Body of pancreas (tissue), 4 donors: ENCODE measurements at regions not wholly inside any gene's neighbourhood (a gene's known extent, or its start where the extent isn't known, plus 50 kb on each side); places are given as distances from the start of the nearest gene placed in this dataset.

Source experiments
- ATAC-seq: fragments of 150-250 bp; one replicate; pipeline ENCODE4 v1.9.1; 2016
- DNase-seq, 4 donors: peaks; one replicate each; pipeline ENCODE4 v3.0.0-alpha.2; 2019
- H3K27ac ChIP-seq, 4 donors: fragments of 200-600 bp; sonication (generic); 1 replicate in 3 of 4; 2 replicates in 1 of 4; pipeline versions ENCODE4 v1.5.1 to v1.6.1; 2016 to 2019; ENCODE audit warnings: mild to moderate bottlenecking in 1 of 4, mixed read lengths in 1 of 4, moderate library complexity in 1 of 4
- H3K27me3 ChIP-seq, 2 donors: fragments of 200-600 bp; sonication (generic); one replicate each; pipeline ENCODE4 v1.6.0; 2016; ENCODE audit warnings: mild to moderate bottlenecking in 1 of 2
- H3K36me3 ChIP-seq, 2 donors: fragments of 200-600 bp; sonication (generic); replicated peaks in 1 of 2; 2 replicates each; pipeline ENCODE4 v1.5.1; 2016; ENCODE audit warnings: low read depth in 2 of 2; ENCODE audit not compliant: insufficient read depth in 1 of 2
- H3K4me1 ChIP-seq: fragments of 200-600 bp; sonication (generic); one replicate; pipeline ENCODE4 v1.6.0; 2016
- H3K4me3 ChIP-seq, 2 donors: fragments of 200-600 bp; sonication (generic); 1 replicate in 1 of 2; 2 replicates in 1 of 2; pipeline ENCODE4 v1.5.1; 2016 to 2019
- H3K9me3 ChIP-seq, 3 donors: fragments of 200-600 bp; sonication (generic); 1 replicate in 2 of 3; 2 replicates in 1 of 3; pipeline ENCODE4 v1.5.1; 2016
- POLR2A ChIP-seq, 3 donors: fragments of 450-650 bp; IDR thresholded peaks; one replicate each; pipeline ENCODE4 v1.6.1; 2016; ENCODE audit warnings: antibody characterized with exemption in 3 of 3, mild to moderate bottlenecking in 2 of 3
- WGBS, 2 donors: methylation state at CpG; one replicate each; pipeline ENCODE4 v1.1.5; 2017; 5-methylcytosine and 5-hydroxymethylcytosine counted together
- intact Hi-C: fragments of 100-400 bp; cut with DNase I; formaldehyde crosslinking; loops from one replicate; pipeline ENCODE4 v1.15.1; 2023
- TF ChIP-seq, protein P1 (sequence below), 7 experiments: fragments of 450-650 bp in 4 of 7; fragments of 200-600 bp in 3 of 7; sonication (generic) in 3 of 7; IDR thresholded peaks; one replicate each; pipeline ENCODE4 v1.5.1; 2016 to 2019; ENCODE audit warnings: antibody characterized with exemption in 7 of 7

DNA sequence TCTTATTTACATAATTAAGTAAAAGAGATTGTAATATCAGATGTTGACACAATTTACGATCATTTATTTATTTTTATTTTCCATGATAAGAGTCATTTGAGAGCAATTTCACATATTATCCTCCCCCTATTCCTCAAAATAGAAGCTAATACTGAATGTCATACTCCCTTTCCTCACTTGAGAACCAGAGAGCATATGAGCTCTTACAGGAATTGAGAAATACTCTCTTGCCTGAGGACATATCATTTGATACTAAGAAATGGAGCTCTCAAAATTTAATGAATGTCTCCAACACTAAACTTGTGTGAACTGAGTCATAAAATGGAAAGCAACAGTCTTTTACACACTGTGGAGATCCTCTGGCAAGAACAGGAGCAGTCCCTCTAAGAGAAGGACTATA lies 68.5 kb upstream of the CHST9 start:
- no peaks in the 10 kb centered on the region for H3K9me3 ChIP-seq
- H3K4me1 ChIP-seq, result no peaks in the 10 kb centered on the region
- no peaks in the 10 kb centered on the region for H3K36me3 ChIP-seq
- DNase-seq (no peak), ATAC-seq (no peak)
- intact Hi-C loops, result no loop called here
- WGBS, 2 donors, result 30 to 32% methylated on average over 1 of the region's 1 CpG
- H3K27me3 ChIP-seq, result no peaks in the 10 kb centered on the region
- TF ChIP-seq, protein P1, sequence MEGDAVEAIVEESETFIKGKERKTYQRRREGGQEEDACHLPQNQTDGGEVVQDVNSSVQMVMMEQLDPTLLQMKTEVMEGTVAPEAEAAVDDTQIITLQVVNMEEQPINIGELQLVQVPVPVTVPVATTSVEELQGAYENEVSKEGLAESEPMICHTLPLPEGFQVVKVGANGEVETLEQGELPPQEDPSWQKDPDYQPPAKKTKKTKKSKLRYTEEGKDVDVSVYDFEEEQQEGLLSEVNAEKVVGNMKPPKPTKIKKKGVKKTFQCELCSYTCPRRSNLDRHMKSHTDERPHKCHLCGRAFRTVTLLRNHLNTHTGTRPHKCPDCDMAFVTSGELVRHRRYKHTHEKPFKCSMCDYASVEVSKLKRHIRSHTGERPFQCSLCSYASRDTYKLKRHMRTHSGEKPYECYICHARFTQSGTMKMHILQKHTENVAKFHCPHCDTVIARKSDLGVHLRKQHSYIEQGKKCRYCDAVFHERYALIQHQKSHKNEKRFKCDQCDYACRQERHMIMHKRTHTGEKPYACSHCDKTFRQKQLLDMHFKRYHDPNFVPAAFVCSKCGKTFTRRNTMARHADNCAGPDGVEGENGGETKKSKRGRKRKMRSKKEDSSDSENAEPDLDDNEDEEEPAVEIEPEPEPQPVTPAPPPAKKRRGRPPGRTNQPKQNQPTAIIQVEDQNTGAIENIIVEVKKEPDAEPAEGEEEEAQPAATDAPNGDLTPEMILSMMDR (IDR thresholded peaks at IDR 0.05), result no peak
- TF ChIP-seq POLR2A (IDR thresholded peaks at IDR 0.05), result no peak
- H3K27ac ChIP-seq, result no peak overlapping the region
- no peak overlapping the region for H3K4me3 ChIP-seq

DNA sequence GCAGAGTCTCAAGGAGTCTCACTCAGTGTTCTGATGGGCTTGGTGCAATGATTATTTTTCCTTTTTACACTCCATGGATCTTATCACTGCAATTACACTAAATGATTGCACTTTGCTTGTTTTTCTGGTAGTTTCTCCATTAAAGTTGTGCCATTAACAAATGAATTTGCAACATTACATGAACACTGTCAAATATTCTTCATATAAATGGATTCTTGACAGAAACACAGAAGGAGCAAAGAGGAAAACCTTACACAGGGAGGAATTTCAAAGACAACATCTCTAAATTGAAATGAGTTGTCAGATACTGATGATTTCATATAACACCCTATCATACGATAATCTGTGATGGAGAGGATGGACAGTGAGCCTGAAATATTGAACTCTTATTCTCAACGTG lies 65.4 kb upstream of the CHST9 start:
- H3K27me3 ChIP-seq, result no peaks in the 10 kb centered on the region
- WGBS, 2 donors, result 85 to 86% methylated on average over 2 of the region's 2 CpGs
- no peak overlapping the region for H3K27ac ChIP-seq
- DNase-seq (no peak), ATAC-seq (no peak)
- H3K9me3 ChIP-seq, result no peaks in the 10 kb centered on the region
- intact Hi-C loops, result no loop called here
- no peaks in the 10 kb centered on the region for H3K4me1 ChIP-seq
- no peak overlapping the region for H3K4me3 ChIP-seq
- TF ChIP-seq POLR2A (IDR thresholded peaks at IDR 0.05), result no peak
- TF ChIP-seq, protein P1 (IDR thresholded peaks at IDR 0.05), result no peak
- H3K36me3 ChIP-seq, result no peaks in the 10 kb centered on the region

DNA sequence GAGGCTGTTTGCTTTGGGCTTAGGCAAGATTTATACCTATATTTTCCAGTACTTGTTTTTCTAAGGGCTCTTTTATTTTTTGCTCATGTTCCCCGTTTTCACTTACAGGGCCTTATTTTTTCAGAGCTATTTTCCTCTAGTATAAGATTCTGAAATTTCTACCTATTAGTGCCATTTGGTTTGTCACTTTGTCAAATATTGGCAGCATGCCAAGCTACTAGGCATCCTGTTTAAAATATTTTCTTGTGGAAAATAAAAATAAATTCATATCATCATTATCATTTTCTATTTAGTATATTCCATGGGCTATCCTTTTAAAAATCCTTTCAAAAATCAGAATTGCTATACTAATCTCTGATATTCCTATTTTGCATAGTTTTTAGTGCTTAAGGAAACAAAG lies 64.8 kb upstream of the CHST9 start:
- WGBS, 2 donors, result 21 to 38% methylated on average over 1 of the region's 1 CpG

DNA sequence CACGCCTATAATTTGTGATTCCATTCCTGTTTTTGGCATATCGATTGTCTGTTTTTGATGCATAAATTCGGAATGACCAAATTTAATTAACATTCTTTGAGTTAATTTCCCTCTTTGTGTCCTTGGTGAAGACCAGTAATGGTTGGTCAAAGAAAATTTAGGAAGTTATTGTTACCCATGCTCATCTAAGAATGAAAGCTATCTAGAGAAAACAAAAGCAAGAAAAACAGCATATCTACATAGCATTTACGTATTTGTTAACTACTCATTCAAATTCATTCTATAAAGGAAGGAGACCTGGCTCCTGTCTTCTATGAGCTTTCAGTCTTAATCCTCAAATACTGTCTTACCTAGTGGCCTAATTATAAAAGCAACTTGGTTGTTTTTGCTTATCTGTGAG lies 59.2 kb upstream of the CHST9 start:
- Histone ChIP-seq H3K27me3 (no peaks in the 10 kb centered on the region), H3K27ac (no peak overlapping the region), H3K36me3 (no peaks in the 10 kb centered on the region), H3K9me3 (no peaks in the 10 kb centered on the region), H3K4me1 (no peaks in the 10 kb centered on the region), H3K4me3 (no peak overlapping the region)
- no peak for ATAC-seq
- no peak for TF ChIP-seq POLR2A (IDR thresholded peaks at IDR 0.05)
- TF ChIP-seq, protein P1 (IDR thresholded peaks at IDR 0.05), result no peak
- WGBS, 2 donors, result 70 to 77% methylated on average over 4 of the region's 4 CpGs
- no peak for DNase-seq
- intact Hi-C loops, result no loop called here

More for the DNA sequence above, 64.8 kb upstream of the CHST9 start:
- H3K27me3 ChIP-seq, result no peaks in the 10 kb centered on the region
- no peak for TF ChIP-seq POLR2A (IDR thresholded peaks at IDR 0.05)
- TF ChIP-seq, protein P1 (IDR thresholded peaks at IDR 0.05), result no peak
- no peak for ATAC-seq
- H3K36me3 ChIP-seq, result no peaks in the 10 kb centered on the region
- H3K4me3 ChIP-seq, result no peak overlapping the region
- intact Hi-C loops, result no loop called here
- no peaks in the 10 kb centered on the region for H3K9me3 ChIP-seq
- H3K27ac ChIP-seq, result no peak overlapping the region
- H3K4me1 ChIP-seq, result no peaks in the 10 kb centered on the region
- no peak for DNase-seq

DNA sequence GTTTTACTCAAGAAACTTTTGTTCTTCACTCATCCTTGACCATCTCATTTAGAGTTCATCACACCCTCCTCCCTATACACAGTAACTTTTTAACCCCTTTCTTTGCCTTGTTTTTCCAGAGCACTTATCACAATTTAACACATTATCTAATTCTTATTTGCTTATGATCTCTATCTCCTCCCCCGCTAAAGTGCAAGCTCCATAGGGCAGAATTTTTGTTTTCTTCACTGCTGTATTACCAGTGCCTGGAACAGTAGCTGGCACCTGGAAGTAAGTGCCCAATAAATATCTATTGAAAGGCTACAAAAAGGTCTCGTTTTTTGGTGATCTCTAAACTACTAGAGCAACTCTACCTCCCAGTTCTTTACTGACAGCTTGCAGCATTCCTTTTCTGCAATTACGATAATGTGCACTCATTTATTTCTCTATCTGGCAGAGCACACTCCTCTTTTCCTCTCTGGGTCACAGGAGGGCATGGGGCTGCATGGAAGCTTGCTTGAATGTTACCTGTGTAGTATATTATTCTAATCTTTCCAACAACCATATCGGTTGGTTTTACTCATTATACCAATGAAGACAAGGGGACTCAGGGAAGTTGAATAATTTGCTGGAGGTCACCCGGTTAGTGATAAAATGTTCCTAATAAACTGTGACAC lies 57.4 kb upstream of the CHST9 start:
- no peak for TF ChIP-seq POLR2A (IDR thresholded peaks at IDR 0.05)
- TF ChIP-seq, protein P1 (IDR thresholded peaks at IDR 0.05), result no peak
- DNase-seq (no peak), ATAC-seq (peak; percentile 45)
- intact Hi-C loops, result no loop called here
- H3K4me3 ChIP-seq, result no peak overlapping the region
- peak overlapping the region in 2 of 4 donors; percentile 20 to 49 for H3K27ac ChIP-seq
- H3K27me3 ChIP-seq, result no peaks in the 10 kb centered on the region
- 28 to 30% methylated on average over 5 of the region's 5 CpGs for WGBS, 2 donors
- no peaks in the 10 kb centered on the region for H3K4me1 ChIP-seq
- H3K36me3 ChIP-seq, result no peaks in the 10 kb centered on the region
- no peaks in the 10 kb centered on the region for H3K9me3 ChIP-seq
